DOHH2 (cell line): ENCODE measurements at regions not wholly inside any gene's neighbourhood (a gene's known extent, or its start where the extent isn't known, plus 50 kb on each side); places are given as distances from the start of the nearest gene placed in this dataset.

ENCODE experiments used
- H3F3A ChIP-seq: fragments of 200-600 bp; sonication (generic), shearing (Covaris generic); 2 replicates; pipeline ENCODE4 v1.6.0; 2016; ENCODE audit warnings: antibody characterized with exemption, mild to moderate bottlenecking; ENCODE audit not compliant: control insufficient read depth, insufficient read depth
- H3K27ac ChIP-seq: fragments of 200-600 bp; sonication (generic); 2 replicates; pipeline ENCODE4 v1.5.1; 2014; ENCODE audit warnings: low read depth, mild to moderate bottlenecking, low read length, moderate library complexity
- H3K27me3 ChIP-seq: fragments of 200-600 bp; sonication (generic); 2 replicates; pipeline ENCODE4 v1.6.1; 2014; ENCODE audit warnings: mild to moderate bottlenecking, low read length, mixed read lengths; ENCODE audit not compliant: control insufficient read depth
- H3K36me3 ChIP-seq: fragments of 200-600 bp; sonication (generic); 2 replicates; pipeline ENCODE4 v1.6.1; 2014; ENCODE audit warnings: mild to moderate bottlenecking, low read length, moderate library complexity, mixed read lengths; ENCODE audit not compliant: control insufficient read depth
- H3K4me1 ChIP-seq: fragments of 200-600 bp; sonication (generic); 2 replicates; pipeline ENCODE4 v1.6.1; 2014; ENCODE audit warnings: mild to moderate bottlenecking, low read length, mixed read lengths; ENCODE audit not compliant: control insufficient read depth
- H3K4me2 ChIP-seq: fragments of 200-600 bp; sonication (generic); 2 replicates; pipeline ENCODE4 v1.6.0; 2014; ENCODE audit warnings: mild to moderate bottlenecking, low read length, moderate library complexity
- H3K4me3 ChIP-seq: fragments of 200-600 bp; sonication (generic); 2 replicates; pipeline ENCODE4 v1.5.1; 2014; ENCODE audit warnings: mild to moderate bottlenecking, low read length, mixed read lengths
- H3K79me2 ChIP-seq: fragments of 200-600 bp; sonication (generic); 2 replicates; pipeline ENCODE4 v1.6.1; 2014; ENCODE audit warnings: mild to moderate bottlenecking, low read length, mixed read lengths; ENCODE audit not compliant: control insufficient read depth
- H3K9me2 ChIP-seq: fragments of 200-600 bp; sonication (generic); replicated peaks from 2 replicates; pipeline ENCODE4 v1.6.1; 2014; ENCODE audit warnings: mild to moderate bottlenecking, low read length, mixed read lengths; ENCODE audit not compliant: control insufficient read depth
- H3K9me3 ChIP-seq: fragments of 200-600 bp; sonication (generic); 2 replicates; pipeline ENCODE4 v1.6.1; 2014; ENCODE audit warnings: antibody characterized with exemption, low read length, mixed read lengths; ENCODE audit not compliant: control insufficient read depth, insufficient read depth
- H4K20me1 ChIP-seq: fragments of 200-600 bp; sonication (generic); 2 replicates; pipeline ENCODE4 v1.6.0; 2014; ENCODE audit warnings: low read depth, mild to moderate bottlenecking, antibody characterized with exemption, low read length, moderate library complexity; ENCODE audit not compliant: control insufficient read depth, insufficient read depth
- CTCF ChIP-seq: fragments of 200-600 bp; sonication (generic); IDR thresholded peaks from one replicate; pipeline ENCODE4 v1.5.1; 2014; ENCODE audit warnings: antibody characterized with exemption, mild to moderate bottlenecking, low read depth, low read length; ENCODE audit not compliant: poor library complexity, severe bottlenecking
- EZH2phosphoT487 ChIP-seq: fragments of 200-600 bp; sonication (generic); IDR thresholded peaks from 2 replicates; pipeline ENCODE4 v1.6.1; 2017; ENCODE audit warnings: borderline replicate concordance, mild to moderate bottlenecking, antibody characterized with exemption, low read length, moderate library complexity, mixed read lengths

DNA sequence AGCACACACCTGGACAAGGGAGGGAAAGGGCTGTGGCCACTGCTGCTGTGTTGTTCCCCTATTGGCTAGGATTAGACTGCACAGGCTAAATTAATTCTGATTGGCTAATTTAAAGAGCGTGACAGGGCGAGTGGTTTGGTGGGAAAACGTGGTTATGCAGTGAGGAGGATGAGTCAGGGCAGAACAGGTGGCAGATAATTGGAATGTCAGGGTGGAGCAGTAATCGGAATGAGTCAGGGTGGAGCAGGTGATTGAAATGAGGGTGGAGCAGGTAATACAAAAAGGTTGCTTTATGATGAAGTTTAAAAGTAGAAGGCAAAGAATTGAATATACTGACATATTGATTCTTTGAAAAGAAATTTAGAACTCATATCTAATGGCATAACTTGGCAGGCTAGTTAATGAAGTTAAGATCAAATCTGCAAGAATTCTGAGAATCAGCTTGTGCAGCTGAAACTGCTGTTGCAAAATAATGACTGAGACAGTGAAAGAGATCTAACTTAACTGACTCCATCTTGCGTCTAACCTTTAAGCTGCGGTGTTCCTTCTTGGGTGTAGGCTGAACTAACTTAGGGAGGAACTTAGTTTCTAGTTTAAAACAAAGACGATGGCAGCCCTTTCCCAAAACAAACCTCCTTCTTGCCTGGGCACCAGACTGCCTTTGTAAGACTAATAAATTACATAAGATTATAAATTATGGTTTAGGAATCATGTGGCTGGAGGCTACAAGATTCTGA, 174.3 kb downstream of the UTP18 start:
- no peaks in the 10 kb centered on the region for H3K9me3 ChIP-seq
- H3K79me2 ChIP-seq = no peaks in the 10 kb centered on the region
- H3K4me2 ChIP-seq = no peak overlapping the region
- no peaks in the 10 kb centered on the region for H3K36me3 ChIP-seq
- no peak overlapping the region for H3K4me3 ChIP-seq
- H4K20me1 ChIP-seq = no peaks in the 10 kb centered on the region
- H3K9me2 ChIP-seq = no peaks in the 10 kb centered on the region
- H3K27ac ChIP-seq = no peak overlapping the region
- no peaks in the 10 kb centered on the region for H3F3A ChIP-seq
- no peaks in the 10 kb centered on the region for H3K4me1 ChIP-seq
- no peaks in the 10 kb centered on the region for H3K27me3 ChIP-seq
- TF ChIP-seq CTCF (no peak), EZH2phosphoT487 (no peak)

- Histone ChIP-seq H3K79me2 (no peaks in the 10 kb centered on the region), H3K36me3 (no peaks in the 10 kb centered on the region), H3K27me3 (no peaks in the 10 kb centered on the region), H3K9me2 (no peaks in the 10 kb centered on the region), H3K4me3 (no peak overlapping the region), H3K4me1 (no peaks in the 10 kb centered on the region), H3K4me2 (no peak overlapping the region), H3K27ac (no peak overlapping the region), H3K9me3 (no peaks in the 10 kb centered on the region), H3F3A (no peaks in the 10 kb centered on the region), H4K20me1 (no peaks in the 10 kb centered on the region)
- TF ChIP-seq EZH2phosphoT487 = no peak
- TF ChIP-seq CTCF = no peak
These were observed 174.8 kb downstream of the UTP18 start for GRCh38 chr17:51435171-51435552.

DNA sequence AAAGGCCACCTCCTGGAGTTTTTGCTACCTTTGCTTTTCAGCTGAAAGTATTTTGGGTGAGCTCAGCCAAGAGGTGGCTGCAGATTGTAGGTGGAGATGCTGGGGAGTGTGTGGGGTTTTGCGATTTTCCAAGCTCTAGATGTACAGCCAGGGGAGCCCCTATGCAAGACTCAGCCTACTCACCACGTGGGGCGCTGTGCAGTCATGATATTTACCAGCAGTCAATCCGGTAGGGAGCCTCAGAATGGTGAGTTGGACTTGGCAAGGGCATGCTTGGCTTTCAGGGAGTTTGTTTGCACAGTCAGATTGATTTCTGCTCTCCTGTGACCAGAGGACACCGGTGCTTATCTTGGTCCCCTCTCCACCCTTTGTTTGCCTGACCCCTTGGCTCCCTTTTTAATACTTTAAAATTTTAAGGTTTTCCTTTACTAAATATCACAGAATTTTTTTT, 175.3 kb downstream of the UTP18 start:
- Histone ChIP-seq H3K9me2 (no peaks in the 10 kb centered on the region), H3K4me1 (no peaks in the 10 kb centered on the region), H3K9me3 (no peaks in the 10 kb centered on the region), H3K27me3 (no peaks in the 10 kb centered on the region), H3K4me2 (no peak overlapping the region), H3K36me3 (no peaks in the 10 kb centered on the region), H4K20me1 (no peaks in the 10 kb centered on the region), H3K27ac (no peak overlapping the region), H3F3A (no peaks in the 10 kb centered on the region), H3K4me3 (no peak overlapping the region), H3K79me2 (no peaks in the 10 kb centered on the region)
- TF ChIP-seq EZH2phosphoT487 (no peak), CTCF (peak; percentile 75)
